ENCODE measurements at regions not wholly inside any gene's neighbourhood (a gene's known extent, or its start where the extent isn't known, plus 50 kb on each side); places are given as distances from the start of the nearest gene placed in this dataset.

GRCh38 chr12:63228853-63229252 lies 77.9 kb upstream of the AVPR1A start:
- TF ChIP-seq YY1 (IDR thresholded peaks at IDR 0.05; ENCODE audit: low read depth) = no peak

- TF ChIP-seq REST (IDR thresholded peaks at IDR 0.05; ENCODE audit: low read depth) (no peak), NFIC (IDR thresholded peaks at IDR 0.05) (no peak), RAD21 (IDR thresholded peaks at IDR 0.05; ENCODE audit: low read depth) (no peak), YY1 (IDR thresholded peaks at IDR 0.05; ENCODE audit: low read depth) (no peak), USF1 (IDR thresholded peaks at IDR 0.05) (no peak), ZBTB7A (IDR thresholded peaks at IDR 0.05; ENCODE audit: low read depth) (no peak), MAX (IDR thresholded peaks at IDR 0.05) (no peak), EP300 (IDR thresholded peaks at IDR 0.05; ENCODE audit: borderline replicate concordance) (no peak), TCF12 (IDR thresholded peaks at IDR 0.05; ENCODE audit: low read depth) (no peak), CEBPB (IDR thresholded peaks at IDR 0.05) (no peak), CREB1 (IDR thresholded peaks at IDR 0.05; ENCODE audit: low read depth) (no peak), TAF1 (IDR thresholded peaks at IDR 0.05; ENCODE audit: low read depth) (no peak), TEAD4 (IDR thresholded peaks at IDR 0.05) (no peak), FOXM1 (IDR thresholded peaks at IDR 0.05; ENCODE audit: borderline replicate concordance, low read depth) (no peak), EGR1 (IDR thresholded peaks at IDR 0.05) (no peak)
Observed at GRCh38 chr12:63226792-63227463, 75.9 kb upstream of the AVPR1A start.

- TF ChIP-seq EP300 (IDR thresholded peaks at IDR 0.05; ENCODE audit: borderline replicate concordance) (no peak), EGR1 (IDR thresholded peaks at IDR 0.05) (no peak), TCF12 (IDR thresholded peaks at IDR 0.05; ENCODE audit: low read depth) (no peak), NFIC (IDR thresholded peaks at IDR 0.05) (no peak), TAF1 (IDR thresholded peaks at IDR 0.05; ENCODE audit: low read depth) (no peak), USF1 (IDR thresholded peaks at IDR 0.05) (no peak), ZBTB7A (IDR thresholded peaks at IDR 0.05; ENCODE audit: low read depth) (no peak), CEBPB (IDR thresholded peaks at IDR 0.05) (no peak), TEAD4 (IDR thresholded peaks at IDR 0.05) (no peak), YY1 (IDR thresholded peaks at IDR 0.05; ENCODE audit: low read depth) (no peak), RAD21 (IDR thresholded peaks at IDR 0.05; ENCODE audit: low read depth) (no peak), MAX (IDR thresholded peaks at IDR 0.05) (no peak), FOXM1 (IDR thresholded peaks at IDR 0.05; ENCODE audit: borderline replicate concordance, low read depth) (no peak), CREB1 (IDR thresholded peaks at IDR 0.05; ENCODE audit: low read depth) (no peak), REST (IDR thresholded peaks at IDR 0.05; ENCODE audit: low read depth) (no peak)
Observed at GRCh38 chr12:63224396-63224795, 73.4 kb upstream of the AVPR1A start.

- no peak for TF ChIP-seq TCF12 (IDR thresholded peaks at IDR 0.05; ENCODE audit: low read depth)
- TF ChIP-seq CREB1 (IDR thresholded peaks at IDR 0.05; ENCODE audit: low read depth) = no peak
- TF ChIP-seq REST (IDR thresholded peaks at IDR 0.05; ENCODE audit: low read depth) = no peak
- no peak for TF ChIP-seq TAF1 (IDR thresholded peaks at IDR 0.05; ENCODE audit: low read depth)
- TF ChIP-seq YY1 (IDR thresholded peaks at IDR 0.05; ENCODE audit: low read depth) = no peak
- no peak for TF ChIP-seq FOXM1 (IDR thresholded peaks at IDR 0.05; ENCODE audit: borderline replicate concordance, low read depth)
- no peak for TF ChIP-seq CEBPB (IDR thresholded peaks at IDR 0.05)
Observed at GRCh38 chr12:63223128-63223527, 72.1 kb upstream of the AVPR1A start.
